ENCODE measurements at regions not wholly inside any gene's neighbourhood (a gene's known extent, or its start where the extent isn't known, plus 50 kb on each side); places are given as distances from the start of the nearest gene placed in this dataset.

DNA sequence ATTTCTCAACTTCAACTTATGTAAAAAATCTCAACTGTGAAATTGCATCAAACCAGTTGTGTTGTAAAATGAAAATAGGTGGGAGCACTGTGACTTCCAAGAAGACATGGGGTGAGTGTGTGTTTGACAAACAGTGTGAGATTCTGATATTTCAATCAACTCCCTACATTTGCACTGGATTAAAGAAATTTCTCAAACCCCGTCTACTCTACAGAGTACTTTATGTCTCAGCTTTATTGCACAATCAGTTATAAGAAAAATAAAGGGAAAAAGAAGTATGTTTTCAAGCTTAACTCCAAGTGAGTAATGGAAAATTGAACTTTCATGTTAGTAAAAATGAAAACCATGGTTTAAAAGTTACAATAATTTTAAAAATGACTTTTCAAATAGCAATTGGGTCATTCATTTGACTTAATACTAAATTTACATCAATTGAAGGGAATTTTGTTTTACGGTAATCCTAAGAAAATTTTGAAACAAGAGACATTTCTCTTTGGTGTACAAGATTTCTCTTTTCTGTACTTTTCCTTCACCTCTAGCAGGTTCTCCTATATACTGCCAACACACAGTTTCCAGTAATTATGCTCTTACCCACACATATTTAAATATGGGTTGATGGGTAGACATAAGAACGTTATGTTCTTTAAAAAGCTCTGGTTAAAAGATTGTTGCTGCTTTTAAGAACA is 80.3 kb downstream of the CDO1 start:
- no peak for TF ChIP-seq POLR2A (IDR thresholded peaks at IDR 0.05)
- TF ChIP-seq, protein P1, sequence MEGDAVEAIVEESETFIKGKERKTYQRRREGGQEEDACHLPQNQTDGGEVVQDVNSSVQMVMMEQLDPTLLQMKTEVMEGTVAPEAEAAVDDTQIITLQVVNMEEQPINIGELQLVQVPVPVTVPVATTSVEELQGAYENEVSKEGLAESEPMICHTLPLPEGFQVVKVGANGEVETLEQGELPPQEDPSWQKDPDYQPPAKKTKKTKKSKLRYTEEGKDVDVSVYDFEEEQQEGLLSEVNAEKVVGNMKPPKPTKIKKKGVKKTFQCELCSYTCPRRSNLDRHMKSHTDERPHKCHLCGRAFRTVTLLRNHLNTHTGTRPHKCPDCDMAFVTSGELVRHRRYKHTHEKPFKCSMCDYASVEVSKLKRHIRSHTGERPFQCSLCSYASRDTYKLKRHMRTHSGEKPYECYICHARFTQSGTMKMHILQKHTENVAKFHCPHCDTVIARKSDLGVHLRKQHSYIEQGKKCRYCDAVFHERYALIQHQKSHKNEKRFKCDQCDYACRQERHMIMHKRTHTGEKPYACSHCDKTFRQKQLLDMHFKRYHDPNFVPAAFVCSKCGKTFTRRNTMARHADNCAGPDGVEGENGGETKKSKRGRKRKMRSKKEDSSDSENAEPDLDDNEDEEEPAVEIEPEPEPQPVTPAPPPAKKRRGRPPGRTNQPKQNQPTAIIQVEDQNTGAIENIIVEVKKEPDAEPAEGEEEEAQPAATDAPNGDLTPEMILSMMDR (IDR thresholded peaks at IDR 0.05), result no peak

Measured in uterus (tissue), 2 donors.